Stimulated activated memory B cell treated with anti-CD40 and anti-IgM and Interleukin-4, amounts not matched to agents 10 μg/mL and 1 μg/mL and 100 μg/mL, for 72 hours (primary cell): ENCODE measurements at regions not wholly inside any gene's neighbourhood (a gene's known extent, or its start where the extent isn't known, plus 50 kb on each side); places are given as distances from the start of the nearest gene placed in this dataset.
A peak's percentile ranks its signal among the peaks of the same experiment; 100 is the strongest.
"Not testable (repeated sequence)": the region's sequence is repeated elsewhere in the genome, so short reads cannot be mapped to it uniquely, and the experiment has no call there.

ENCODE experiments used
- ATAC-seq: fragments of 150-1000 bp; cut with Tn5 transposase; 2 replicates; pipeline ENCODE4 v1.10.0; 2021
- H3K27ac Mint-ChIP-seq: one replicate; pipeline ENCODE4 v1.8.0; 2022; ENCODE audit warnings: mild to moderate bottlenecking, mixed read lengths
- H3K27me3 Mint-ChIP-seq: one replicate; pipeline ENCODE4 v1.8.0; 2022; ENCODE audit warnings: mixed read lengths
- H3K36me3 Mint-ChIP-seq: one replicate; pipeline ENCODE4 v1.8.0; 2022; ENCODE audit warnings: mixed read lengths
- H3K4me1 Mint-ChIP-seq: one replicate; pipeline ENCODE4 v1.8.0; 2022; ENCODE audit warnings: mixed read lengths
- H3K4me3 Mint-ChIP-seq: one replicate; pipeline ENCODE4 v1.8.0; 2022; ENCODE audit warnings: mild to moderate bottlenecking, moderate library complexity, mixed read lengths
- H3K9me3 Mint-ChIP-seq: one replicate; pipeline ENCODE4 v1.8.0; 2022; ENCODE audit warnings: mixed read lengths

DNA sequence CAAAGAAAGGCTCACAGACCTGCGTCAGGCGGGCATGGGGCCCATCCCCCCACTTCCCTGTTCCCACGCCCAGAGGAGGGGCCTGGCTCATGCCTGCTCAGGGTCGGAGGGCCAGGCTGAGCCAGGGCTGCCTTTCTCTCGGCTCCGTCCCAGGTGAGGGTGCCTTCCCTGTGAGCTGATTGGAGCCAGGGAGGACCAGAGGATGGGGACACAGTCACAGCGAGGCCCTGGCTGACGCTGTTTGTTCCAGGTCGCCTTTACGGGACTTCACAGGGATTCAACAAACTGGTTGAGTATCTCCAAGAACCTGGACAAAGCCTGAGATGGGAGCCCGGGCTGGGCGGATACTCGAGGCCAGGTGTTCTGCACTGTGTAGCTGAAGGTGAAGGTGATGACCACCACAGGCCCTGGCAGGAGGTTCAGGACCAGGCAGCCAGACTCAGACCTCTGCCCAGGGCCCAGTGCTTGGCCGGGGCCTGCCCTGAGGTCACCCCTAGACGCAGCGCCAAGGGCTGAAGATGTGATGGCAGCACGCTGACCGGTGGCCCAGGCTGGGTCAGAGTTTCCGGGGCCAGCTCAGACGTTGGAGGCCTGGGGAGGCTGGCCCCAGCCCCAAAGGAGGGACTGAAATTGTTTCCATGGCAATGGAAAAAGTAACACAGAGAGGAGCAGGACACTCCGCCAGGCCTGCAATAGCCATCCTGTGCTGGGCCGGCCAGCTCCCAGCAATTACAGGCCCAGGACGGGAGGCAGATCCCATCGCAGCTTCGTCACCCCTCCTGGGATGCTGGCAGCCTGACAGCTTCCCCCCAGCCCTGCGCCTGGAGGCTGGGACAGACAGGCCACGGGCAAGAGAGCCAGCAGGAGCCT, 65.3 kb upstream of the ADAMTS2 start:
- peaks cover 7% of the 10 kb centered on the region for H3K27me3 Mint-ChIP-seq
- no peak overlapping the region for H3K27ac Mint-ChIP-seq
- no peak overlapping the region for H3K4me3 Mint-ChIP-seq
- peaks cover 2% of the 10 kb centered on the region for H3K9me3 Mint-ChIP-seq
- H3K36me3 Mint-ChIP-seq, result no peaks in the 10 kb centered on the region
- no peaks in the 10 kb centered on the region for H3K4me1 Mint-ChIP-seq
- no peak for ATAC-seq

DNA sequence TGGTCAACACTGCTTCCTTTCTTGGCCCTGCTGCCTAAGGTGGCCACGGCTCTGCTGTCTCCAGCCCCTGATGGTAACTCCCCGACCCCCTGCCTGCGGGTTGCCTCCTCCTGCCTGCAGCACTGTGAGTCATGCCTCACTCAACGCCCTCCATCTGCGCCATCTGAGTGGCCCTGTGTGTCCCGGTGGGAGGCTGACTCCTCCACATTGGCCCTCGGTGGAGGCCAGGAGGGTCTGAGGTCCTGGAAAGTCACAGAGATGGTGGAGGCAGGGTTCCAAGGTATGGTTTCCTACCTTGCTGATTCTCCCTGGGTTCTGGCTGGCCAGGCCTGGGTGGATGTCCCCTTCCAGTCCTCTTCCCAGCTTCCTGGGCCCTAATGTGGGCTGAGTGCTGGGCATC, 64.5 kb upstream of the ADAMTS2 start:
- H3K27me3 Mint-ChIP-seq, result peaks cover 7% of the 10 kb centered on the region
- no peak overlapping the region for H3K27ac Mint-ChIP-seq
- no peak overlapping the region for H3K4me3 Mint-ChIP-seq
- no peaks in the 10 kb centered on the region for H3K36me3 Mint-ChIP-seq
- H3K4me1 Mint-ChIP-seq, result no peaks in the 10 kb centered on the region
- H3K9me3 Mint-ChIP-seq, result peaks cover 2% of the 10 kb centered on the region
- no peak for ATAC-seq

DNA sequence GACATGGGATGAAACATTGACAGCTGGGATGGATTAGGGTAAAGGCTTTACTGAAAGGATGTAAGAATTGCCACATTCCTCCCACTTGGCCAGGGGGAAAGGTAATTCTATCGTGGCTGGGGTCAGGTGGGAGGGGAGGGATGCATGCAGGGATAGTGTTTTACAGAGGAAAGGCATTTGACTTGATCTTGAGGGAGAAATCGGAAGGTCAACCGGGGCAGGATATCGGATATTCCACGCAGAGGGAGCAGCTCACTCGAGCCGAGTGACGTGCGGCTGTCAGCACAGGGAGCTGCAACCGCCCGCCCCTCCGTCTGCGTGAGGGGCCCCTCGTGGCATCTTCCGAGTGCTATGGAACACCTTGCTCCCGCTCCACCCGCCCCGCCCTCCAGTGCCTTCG, 63.4 kb upstream of the ADAMTS2 start:
- Mint-ChIP-seq H3K4me1 (no peaks in the 10 kb centered on the region), H3K4me3 (no peak overlapping the region), H3K27me3 (peaks cover 7% of the 10 kb centered on the region), H3K9me3 (peaks cover 2% of the 10 kb centered on the region), H3K36me3 (no peaks in the 10 kb centered on the region), H3K27ac (no peak overlapping the region)
- ATAC-seq, result no peak

DNA sequence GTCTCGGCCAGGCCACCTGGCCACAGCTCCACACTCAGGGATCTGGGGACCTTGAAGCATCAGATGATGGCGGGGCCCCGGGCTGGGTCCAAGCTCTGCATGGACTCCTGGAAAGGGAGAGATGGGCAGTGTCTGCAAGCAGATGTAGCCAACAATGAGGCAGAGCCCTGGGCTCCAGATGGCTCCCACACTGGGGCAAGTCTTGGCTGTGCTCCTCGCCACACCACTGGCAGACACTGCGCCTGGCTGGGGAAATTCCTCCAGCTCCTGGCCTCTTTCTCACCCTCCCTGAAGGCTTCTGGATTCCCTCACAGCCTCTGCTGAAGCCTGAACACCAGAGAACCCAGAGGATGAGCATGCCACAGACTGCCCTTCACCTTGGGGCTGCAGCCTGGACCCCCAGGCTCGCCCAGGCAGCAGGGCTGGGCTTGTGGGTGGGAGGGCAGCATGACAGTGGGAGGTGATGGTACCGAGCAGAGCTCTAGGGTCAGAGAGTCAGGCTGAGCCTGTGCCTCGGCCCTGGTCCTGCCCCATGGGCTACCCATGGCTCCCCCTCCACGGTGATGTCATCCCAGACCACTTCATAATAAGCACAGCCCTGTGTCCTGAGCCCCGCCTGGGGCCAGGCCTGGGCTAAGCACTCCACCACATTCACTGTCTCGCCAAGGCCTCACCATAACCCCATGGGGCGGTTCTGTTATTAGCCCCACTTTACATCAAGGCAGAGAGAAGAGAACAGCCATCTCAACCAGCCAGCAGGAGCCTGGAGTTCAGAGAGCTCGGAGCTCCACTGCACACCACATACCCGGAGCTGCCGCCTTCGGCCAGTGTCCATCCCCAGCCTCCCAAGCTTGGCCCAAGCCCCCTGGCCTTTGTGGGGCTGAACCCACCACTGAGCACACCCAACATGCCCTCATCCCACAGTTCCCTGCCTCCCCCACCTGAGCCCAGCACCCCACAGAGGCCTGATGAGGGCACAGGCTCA, 62.2 kb upstream of the ADAMTS2 start:
- Mint-ChIP-seq H3K4me1 (no peaks in the 10 kb centered on the region), H3K9me3 (peaks cover 9% of the 10 kb centered on the region), H3K27me3 (peaks cover 7% of the 10 kb centered on the region), H3K4me3 (no peak overlapping the region), H3K36me3 (no peaks in the 10 kb centered on the region), H3K27ac (no peak overlapping the region)
- peak; percentile 4 for ATAC-seq

DNA sequence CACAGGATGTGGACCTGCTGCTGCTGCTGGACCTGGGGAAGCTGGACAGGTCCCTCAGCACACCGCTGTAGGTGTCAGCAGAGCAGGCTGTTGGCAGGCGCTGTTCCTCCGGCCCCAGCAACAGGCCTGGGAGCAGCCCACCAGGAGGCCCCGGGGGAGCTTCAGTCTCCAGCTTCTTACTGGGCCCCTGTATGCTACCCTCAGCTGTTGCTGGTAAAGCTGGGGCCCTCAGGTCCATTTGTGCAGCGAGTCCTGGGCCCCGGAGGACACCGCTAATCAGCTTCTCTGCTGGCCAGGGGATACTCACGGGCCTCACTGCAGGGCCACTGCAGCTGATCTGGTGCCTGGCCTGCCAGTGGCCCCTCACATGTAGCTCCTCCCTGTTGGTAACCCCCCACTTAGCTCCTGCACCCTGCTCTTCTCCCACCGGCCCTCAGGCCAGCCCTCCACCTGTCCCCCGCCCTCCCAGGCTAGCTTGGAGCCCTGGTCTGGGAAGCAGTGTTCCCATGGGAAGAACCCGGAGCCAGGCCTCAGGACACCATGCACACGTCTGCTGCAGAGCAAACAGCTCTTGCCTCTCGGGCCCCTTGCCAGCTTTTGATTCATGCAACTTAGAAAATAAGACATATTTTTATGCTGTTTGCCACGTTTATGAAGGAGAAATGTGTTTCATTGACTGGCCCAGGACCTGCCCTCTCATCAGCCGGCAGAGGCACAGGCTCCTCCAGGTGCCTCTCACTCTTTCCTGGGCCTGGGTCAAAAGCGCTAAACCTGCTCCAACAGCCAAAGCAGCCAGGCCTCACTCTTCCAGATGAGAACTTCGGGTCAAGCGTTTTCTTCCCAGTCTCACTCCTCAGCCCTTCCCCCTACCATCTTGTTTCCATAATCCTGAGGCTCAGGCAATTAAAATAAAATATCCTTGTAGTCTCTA, 61.0 kb upstream of the ADAMTS2 start:
- no peak overlapping the region for H3K27ac Mint-ChIP-seq
- no peaks in the 10 kb centered on the region for H3K36me3 Mint-ChIP-seq
- no peaks in the 10 kb centered on the region for H3K4me1 Mint-ChIP-seq
- H3K9me3 Mint-ChIP-seq, result peaks cover 9% of the 10 kb centered on the region
- no peak overlapping the region for H3K4me3 Mint-ChIP-seq
- H3K27me3 Mint-ChIP-seq, result peaks cover 7% of the 10 kb centered on the region
- ATAC-seq, result no peak

DNA sequence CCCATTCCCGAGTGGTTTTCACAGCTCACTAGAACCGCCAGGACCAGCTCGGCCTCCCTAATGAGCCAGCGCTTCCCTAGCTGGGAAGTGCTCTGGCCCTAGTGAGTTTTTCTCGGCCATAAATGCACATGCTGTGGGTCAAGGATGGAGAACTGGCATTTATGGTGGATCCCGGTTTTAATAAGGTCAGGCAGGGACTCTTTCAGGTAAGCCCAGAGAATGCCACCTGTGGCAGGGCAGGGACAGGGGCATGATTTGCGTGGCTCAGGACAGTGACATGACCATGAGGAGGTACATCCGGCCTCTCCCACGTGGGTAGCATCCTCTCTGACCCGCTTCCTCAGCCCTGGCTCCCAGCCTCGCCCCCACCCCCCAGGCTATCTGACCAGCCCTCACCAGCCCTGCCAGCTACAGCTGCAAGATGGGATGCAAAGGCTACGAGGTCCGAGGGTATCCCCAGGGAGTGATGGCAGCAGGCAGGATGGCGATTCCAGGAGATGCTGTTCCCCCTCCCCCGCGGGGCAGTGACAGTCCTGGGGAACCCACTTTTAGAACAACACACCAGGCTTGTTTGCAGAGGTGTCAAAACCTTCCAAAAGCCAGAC, 60.3 kb upstream of the ADAMTS2 start:
- Mint-ChIP-seq H3K27ac (no peak overlapping the region), H3K27me3 (peaks cover 7% of the 10 kb centered on the region), H3K36me3 (no peaks in the 10 kb centered on the region), H3K4me3 (no peak overlapping the region), H3K9me3 (peaks cover 13% of the 10 kb centered on the region), H3K4me1 (no peaks in the 10 kb centered on the region)
- peak; percentile 13 for ATAC-seq

DNA sequence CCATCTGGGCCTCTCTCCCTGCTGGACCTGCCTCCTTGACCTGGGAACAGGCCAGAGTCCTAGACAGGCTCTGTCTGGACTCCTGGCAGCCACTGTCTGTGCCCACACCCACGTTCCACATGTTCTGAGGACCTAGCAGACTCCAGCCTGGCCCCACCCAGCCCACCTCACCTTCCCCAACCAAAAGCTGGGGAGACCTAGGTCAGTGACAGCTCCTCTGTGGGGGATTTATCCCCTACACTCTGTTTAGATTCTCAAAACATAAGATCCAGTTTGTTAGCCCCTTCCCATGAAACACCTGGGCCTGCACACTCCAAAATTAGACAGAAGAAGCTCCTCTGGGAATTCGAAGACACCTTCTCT, 59.8 kb upstream of the ADAMTS2 start:
- Mint-ChIP-seq H3K27ac (no peak overlapping the region), H3K27me3 (peaks cover 5% of the 10 kb centered on the region), H3K4me1 (no peaks in the 10 kb centered on the region), H3K36me3 (no peaks in the 10 kb centered on the region), H3K9me3 (peaks cover 16% of the 10 kb centered on the region), H3K4me3 (no peak overlapping the region)
- ATAC-seq, result no peak

DNA sequence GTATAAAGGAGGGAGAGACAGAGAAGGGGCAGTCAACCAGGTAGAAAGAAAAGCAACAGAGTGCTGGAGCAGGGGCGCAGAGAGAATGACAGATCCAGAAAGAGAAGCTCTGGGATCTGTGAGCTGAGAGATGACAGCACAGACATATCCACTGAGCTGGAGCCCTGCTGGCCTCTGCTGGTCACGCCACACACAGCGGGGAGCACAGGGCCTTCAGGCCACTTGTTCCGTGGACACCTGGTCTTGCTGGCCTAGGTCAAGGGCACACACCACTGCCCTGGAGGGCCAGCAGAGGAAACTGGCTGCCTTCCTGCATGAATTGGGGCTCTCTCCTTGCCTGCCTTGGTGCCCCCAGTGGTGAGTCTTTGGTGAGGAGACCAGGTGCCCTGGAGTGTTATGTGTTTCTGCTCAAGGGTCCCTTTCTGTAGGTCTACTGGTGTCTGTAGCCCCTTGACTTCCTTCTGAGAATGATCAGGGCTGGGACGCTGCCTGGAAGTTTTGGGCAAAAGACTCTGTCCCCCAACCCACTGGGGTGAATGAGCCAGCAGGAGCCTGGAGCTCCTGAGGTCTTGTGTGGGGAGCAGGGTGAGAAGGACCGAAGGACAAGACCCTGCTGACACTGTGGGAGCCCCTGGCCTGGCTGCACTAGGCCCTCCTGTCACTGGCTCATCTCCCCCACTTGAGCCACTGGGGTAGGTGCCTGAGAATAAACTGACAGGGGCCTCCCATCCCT, 59.2 kb upstream of the ADAMTS2 start:
- no peak for ATAC-seq
- Mint-ChIP-seq H3K4me3 (no peak overlapping the region), H3K4me1 (no peaks in the 10 kb centered on the region), H3K27ac (no peak overlapping the region), H3K9me3 (peaks cover 18% of the 10 kb centered on the region), H3K27me3 (no peaks in the 10 kb centered on the region), H3K36me3 (no peaks in the 10 kb centered on the region)

DNA sequence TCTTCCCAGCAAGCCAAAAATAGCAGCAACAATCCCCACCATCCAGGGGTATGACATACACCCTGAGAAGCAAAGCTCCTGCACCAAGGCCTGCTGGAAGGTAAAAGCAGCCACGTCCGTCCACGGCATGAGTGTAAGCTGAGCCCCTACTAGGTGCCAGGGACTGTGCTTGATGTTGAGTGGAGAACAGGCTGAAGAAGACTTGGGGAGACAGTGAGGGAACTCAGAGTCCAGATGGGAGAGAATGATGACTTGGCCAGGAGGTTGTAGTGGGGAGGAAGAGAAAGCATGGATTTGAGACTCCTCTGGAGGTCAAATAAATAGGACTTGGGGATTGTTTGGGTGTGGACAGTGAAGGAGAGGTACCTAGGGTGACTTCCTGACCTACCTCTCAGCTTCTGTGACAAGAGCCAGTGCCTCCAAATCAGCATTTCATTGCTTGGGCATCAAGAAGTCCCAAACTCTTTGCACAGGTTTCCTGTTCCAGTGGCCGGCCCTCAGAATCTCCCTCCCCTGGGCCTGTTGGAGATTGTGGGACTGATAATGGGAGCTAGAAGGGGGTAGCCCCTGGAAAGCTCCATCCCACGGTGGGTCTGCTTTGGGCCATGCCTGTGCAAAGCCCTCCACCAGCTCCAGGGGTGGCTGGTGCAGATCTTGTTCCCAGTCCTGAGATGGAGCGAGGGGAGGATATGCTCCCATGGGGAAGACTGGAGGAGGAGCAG, 58.3 kb upstream of the ADAMTS2 start:
- H3K27me3 Mint-ChIP-seq, result no peaks in the 10 kb centered on the region
- H3K9me3 Mint-ChIP-seq, result peaks cover 23% of the 10 kb centered on the region
- no peak for ATAC-seq
- no peak overlapping the region for H3K4me3 Mint-ChIP-seq
- no peaks in the 10 kb centered on the region for H3K36me3 Mint-ChIP-seq
- H3K27ac Mint-ChIP-seq, result no peak overlapping the region
- H3K4me1 Mint-ChIP-seq, result no peaks in the 10 kb centered on the region

DNA sequence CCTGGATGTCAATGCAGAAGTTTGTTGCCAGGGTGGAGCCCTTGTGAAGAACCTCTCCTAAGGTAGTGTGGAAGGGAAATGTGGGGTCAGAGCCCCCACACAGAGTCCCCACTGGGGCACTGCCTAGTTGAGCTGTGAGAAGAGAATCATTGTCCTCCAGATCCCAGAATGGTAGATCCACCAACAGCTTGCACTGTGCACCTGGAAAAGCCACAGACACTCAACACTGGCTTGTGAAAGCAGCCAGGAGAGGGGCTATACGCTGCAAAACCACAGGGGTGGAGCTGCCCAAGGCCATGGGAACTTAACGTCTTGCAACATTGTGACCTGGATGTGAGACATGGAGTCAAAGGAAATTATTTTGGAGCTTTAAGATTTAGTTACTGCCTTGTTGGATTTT, 55.2 kb upstream of the ADAMTS2 start:
- not testable (repeated sequence) for H3K4me3 Mint-ChIP-seq, H3K4me1 Mint-ChIP-seq, H3K27me3 Mint-ChIP-seq, H3K36me3 Mint-ChIP-seq, ATAC-seq, H3K27ac Mint-ChIP-seq
- H3K9me3 Mint-ChIP-seq, result peaks cover 30% of the 10 kb centered on the region

DNA sequence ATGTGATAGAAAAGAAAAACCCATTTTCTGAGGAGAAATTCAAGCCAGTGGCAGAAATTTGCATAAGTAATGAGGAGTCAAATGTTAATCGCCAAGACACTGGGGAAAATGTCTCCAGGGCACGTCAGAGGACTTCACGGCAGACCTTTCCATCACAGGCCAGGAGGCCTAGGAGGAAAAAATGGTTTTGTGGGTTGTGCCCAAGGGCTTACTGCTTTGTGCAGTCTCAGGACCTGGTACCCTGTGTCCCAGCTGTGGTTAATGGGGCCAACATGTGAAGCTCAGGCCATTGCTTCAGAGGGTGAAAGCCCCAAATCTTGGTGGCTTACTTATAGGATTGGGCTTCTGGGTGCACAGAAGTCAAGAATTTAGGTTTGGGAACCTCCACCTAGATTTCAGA, 54.8 kb upstream of the ADAMTS2 start:
- no peak overlapping the region for H3K4me3 Mint-ChIP-seq
- H3K36me3 Mint-ChIP-seq, result no peaks in the 10 kb centered on the region
- ATAC-seq, result no peak
- no peaks in the 10 kb centered on the region for H3K27me3 Mint-ChIP-seq
- no peaks in the 10 kb centered on the region for H3K4me1 Mint-ChIP-seq
- H3K27ac Mint-ChIP-seq, result no peak overlapping the region
- H3K9me3 Mint-ChIP-seq, result peaks cover 33% of the 10 kb centered on the region

DNA sequence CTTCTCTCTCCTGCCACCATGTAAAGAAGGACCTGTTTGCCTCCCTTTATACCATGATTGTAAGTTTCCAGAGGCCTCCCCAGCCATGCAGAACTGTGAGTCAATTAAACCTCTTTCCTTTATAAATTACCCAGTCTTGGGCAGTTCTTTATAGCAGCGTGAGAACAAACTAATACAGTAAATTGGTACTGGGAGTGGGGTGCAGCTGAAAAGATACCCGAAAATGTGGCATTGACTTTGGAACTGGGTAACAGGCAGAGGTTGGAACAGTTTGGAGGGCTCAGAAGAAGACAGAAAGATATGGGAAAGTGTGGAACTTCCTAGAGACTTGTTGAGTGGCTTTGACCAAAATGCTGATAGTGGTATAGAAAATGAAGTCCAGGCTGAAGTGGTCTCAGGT, 54.1 kb upstream of the ADAMTS2 start:
- H3K36me3 Mint-ChIP-seq, H3K27ac Mint-ChIP-seq, H3K4me1 Mint-ChIP-seq, H3K4me3 Mint-ChIP-seq, H3K27me3 Mint-ChIP-seq, ATAC-seq: not testable (repeated sequence)
- peaks cover 33% of the 10 kb centered on the region for H3K9me3 Mint-ChIP-seq

DNA sequence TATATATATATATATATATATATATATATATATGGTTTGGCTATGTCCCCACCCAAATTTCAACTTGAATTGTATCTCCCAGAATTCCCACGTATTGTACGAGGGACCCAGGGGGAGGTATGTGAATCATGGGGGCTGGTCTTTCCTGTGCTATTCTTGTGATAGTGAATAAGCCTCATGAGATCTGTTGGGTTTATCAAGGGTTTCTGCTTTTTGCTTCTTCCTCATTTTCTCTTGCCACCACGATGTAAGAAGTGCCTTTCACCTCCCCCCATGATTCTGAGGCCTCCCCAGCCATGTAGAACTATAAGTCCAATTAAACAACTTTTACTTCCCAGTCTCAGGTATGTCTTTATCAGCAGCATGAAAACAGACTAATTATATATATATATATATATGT, 52.3 kb upstream of the ADAMTS2 start:
- Mint-ChIP-seq H3K4me3 (no peak overlapping the region), H3K27me3 (peaks cover 9% of the 10 kb centered on the region), H3K4me1 (no peaks in the 10 kb centered on the region), H3K27ac (no peak overlapping the region), H3K36me3 (no peaks in the 10 kb centered on the region), H3K9me3 (peaks cover 35% of the 10 kb centered on the region)
- ATAC-seq, result no peak
